Stimulated activated CD8-positive, alpha-beta memory T cell treated with anti-CD3 and anti-CD28 coated beads, Interleukin-2, amount 100 ng/mL, for 48 hours (primary cell): ENCODE measurements at regions not wholly inside any gene's neighbourhood (a gene's known extent, or its start where the extent isn't known, plus 50 kb on each side); places are given as distances from the start of the nearest gene placed in this dataset.
"Not testable (repeated sequence)": the region's sequence is repeated elsewhere in the genome, so short reads cannot be mapped to it uniquely, and the experiment has no call there.

Source experiments
- DNase-seq, 2 donors: peaks; one replicate each; pipeline ENCODE4 v3.0.0-alpha.2; 2020; ENCODE audit warnings: low read depth in 2 of 2

DNA sequence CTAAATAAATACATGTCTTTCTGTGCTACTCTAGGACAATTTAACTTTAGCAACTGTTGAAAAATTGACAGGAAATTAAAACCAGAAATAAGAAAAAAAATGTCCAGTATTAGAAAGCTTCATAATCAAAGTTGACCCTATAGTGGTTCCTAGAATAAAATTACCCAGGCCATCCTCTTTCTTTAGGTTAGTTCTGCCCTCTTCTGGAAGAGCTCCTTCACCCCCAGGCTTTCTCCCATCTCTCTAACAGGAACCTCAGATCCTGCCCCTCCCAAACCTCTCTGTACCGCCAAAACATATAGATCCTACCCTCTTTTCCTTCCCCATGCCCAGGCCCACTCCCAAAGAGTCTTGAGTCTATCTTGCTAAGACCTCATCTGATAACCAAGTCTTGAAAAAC is 159.4 kb upstream of the CDK1 start:
- no peak for DNase-seq

DNA sequence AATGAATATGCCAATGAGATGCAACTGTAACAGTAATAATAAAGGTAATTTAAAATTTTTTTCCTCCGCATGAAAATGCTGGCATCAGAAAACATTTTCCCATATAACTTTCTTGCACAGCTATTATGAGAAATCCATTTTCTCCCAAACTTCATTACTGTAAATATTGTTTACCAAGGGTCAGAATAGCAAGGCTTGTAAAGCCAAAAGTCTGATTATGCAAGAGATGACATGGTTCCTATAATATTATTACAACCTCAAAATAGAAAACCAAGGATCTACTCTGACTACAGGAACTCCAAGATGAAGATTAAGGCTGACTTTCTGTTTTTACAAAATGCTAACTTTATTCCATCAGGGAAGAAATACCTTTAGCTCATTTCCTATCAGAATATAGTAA is 162.7 kb upstream of the CDK1 start:
- DNase-seq = no peak

DNA sequence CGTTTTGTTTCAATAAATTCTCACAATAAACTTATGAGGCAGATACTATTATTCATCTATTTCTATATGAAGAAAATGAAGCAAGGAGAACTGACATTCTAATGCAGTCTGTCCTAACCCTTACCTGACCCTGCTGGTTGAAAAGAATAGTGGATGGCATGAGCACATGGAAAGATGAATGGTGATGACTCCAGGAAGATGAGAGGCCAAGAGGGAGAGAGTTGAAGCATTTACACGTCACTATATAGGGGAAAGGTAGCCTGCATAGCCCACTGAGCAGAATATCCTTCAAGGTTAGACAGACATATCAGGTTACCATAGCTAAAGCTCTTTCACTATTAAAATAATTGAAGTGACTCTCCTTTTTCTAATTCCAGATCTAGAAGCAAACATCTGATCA is 163.9 kb upstream of the CDK1 start:
- DNase-seq = no peak

DNA sequence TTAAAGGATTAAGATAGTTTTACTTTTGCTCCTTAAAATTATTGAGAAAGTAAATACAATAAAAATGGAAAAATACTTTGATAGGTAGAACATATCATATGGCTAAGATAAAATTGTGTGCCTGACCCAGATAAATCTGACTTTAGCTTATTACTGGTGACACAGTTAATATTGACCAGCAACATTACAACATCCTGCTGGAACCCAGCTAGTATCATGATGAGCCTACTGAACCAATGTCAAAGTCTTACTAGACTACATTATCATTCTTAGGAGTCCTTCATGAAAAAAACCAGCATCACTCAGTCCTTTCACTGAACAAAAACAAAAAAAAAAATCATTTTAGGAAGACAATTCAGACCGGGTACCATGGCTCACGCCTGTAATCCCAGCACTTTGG is 164.8 kb upstream of the CDK1 start:
- no peak for DNase-seq

DNA sequence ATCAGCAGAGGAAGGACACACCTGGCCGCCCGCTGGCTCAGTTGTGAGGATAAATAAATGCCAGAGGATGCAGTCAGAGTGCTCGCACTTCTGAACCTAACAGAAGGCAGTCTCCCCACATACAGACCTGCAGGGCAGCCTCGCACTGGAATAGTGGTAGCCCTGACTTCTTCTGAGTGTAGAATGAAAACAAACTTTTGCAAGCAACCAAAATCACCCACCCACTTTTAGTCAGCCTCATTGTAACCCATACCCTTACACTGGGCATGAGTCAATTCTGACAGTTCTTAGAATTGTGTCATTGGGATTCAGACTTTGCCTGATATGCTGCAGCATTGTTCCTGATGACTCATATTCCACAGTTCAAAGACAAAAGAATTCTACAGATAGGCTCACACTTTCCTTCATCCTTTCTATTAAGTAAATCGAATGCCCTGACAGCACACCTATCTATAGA is 167.0 kb upstream of the CDK1 start:
- DNase-seq = peak; percentile 1 to 2

DNA sequence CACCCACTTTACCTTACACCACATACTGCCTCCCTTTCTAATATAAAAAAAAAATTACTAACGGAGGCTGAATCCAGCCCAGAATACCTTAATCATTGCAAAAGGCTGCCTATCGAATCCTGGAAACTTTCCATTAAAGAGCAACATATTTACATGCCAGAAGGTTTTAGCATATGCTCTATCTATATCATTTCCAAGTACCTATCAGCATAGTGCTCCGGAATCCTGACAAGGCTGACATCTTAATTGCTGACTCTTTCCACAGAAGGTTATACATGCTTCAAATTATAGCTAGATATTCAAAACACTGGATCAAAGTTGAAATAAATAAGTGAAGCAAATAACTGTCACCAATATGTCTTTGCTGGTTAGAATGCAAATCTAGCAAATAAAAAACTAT is 170.9 kb upstream of the CDK1 start:
- no peak for DNase-seq

DNA sequence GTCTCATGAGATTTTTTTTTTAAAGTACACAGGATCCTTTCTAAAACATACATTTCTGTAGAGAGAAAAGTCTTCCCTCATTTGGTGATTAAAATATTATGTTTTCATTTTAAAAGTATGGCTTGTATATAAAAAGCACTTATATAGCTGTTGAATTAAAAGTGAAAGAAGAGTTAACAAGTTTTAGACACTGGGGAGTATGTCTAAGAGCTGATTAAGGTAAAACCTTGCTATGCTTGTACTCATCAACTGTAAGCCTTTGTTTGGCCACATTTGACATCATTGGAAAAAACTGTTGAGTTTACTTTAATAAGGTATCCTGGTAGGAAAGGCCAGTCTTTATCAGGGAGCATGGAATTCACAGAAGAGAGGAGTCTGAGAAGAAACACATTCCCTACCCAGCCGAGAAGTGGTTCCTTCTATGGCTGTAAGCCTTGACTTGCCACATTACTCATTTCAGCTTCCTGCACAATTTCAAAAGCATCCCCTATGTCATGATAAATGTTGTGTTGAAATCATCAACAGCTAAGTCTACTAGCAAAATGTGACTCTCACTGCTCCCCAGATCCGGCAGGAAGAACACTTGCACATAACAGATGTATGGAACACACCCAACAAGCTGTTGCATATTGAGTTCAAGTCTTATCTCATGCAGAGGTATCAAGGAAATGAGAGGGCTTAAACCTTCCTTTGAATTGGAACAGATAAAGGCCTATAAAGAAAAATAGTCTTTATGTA is 171.8 kb upstream of the CDK1 start:
- DNase-seq = no peak

DNA sequence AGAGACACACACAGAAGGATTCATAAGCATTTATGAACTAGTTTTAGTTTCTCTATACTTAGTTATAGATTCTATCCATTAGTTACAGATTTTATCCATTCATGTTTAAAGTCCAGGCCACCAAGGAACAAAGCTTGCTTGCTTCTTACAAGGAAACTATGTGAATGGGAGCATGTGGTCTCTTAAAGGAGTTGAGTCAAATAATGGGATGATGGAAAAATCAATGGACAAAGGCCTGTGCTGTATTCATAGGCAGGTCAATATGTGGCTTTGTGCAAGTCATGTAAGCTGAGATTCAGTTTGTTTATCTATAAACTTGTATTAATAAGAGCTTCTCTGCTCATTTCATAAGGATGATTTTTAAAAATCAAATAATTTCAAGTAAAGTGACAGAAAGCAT is 172.8 kb upstream of the CDK1 start:
- DNase-seq = no peak

DNA sequence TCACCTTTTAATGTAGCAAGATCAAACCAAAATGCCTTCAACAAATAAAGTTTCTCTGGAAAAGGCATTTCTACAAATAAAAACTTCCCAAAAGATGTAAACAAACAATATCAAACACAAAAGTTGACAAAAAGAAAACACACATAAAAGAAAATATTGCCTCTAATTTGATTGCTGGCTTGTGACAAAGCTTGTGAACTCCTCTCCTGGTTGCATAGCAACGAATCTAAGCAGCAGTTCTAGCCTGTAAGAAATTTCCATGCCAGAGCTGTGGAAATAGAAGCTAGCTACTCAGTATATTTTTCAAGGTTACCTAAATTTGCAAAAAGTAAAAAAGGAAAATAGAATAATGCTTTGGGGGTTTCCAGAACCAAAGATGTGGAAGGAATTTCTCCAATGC is 173.9 kb upstream of the CDK1 start:
- no peak for DNase-seq

DNA sequence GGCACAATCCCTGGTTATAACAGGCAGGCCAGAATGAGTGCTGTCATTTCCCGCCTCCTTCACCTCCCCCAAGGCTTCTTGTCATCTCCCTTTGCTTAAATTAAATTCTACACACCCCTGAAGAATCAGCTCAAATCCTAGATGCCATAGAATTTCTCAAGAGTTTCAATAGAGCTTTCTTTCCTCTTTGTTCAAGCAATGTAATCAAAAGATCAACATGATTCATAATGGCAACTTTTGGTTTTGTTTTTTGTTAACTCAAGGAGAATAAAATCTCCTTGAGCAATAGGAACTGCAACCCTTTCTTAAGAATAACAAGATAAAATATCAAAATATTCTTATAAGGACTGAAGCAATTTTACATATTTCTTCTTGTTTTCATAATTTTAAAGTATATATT is 180.8 kb upstream of the CDK1 start:
- no peak for DNase-seq

DNA sequence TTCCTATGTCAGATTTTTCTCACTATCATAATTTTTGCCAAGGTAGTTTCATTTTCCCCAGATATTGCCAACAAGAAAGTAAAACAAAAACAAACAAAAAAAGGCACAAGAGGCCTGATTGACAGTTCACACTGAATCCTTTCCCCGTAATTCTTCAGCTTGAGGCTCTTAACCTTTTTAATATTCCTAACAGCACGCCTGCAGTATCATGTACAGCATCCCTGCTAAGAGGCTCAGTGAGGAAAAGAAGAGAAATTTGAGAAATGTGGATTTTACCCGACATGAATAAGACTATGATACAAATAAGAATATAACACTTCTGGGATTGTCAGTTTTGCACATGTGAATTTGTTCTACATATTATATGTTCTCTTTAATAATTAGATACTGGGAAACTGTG is 182.4 kb upstream of the CDK1 start:
- DNase-seq = no peak

DNA sequence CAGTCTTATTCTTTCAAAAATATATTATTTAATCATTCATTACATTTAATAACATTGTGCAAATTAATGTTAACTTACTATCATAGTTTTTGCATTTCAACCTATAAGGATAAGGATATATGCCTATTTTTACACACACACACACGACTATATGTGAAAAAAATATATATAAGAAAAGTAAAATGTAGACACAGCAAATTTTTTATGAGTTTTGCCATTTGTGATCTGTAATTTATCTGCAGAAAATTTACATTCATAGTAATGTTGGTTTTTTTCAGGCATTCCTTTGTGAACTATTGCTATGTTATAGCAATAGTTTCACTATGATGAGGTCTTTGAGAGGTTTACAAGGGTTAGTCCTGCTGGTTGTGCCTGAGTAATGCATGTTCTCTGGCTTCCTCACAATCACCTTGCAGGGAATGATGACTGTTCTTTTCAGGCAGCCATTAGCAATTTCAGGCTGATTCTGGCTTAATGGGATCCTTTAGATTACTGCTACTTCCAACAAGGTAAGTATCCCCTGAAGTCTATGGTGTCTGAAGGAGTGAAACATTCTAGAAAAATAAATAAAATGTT is 183.7 kb upstream of the CDK1 start:
- DNase-seq = no peak

DNA sequence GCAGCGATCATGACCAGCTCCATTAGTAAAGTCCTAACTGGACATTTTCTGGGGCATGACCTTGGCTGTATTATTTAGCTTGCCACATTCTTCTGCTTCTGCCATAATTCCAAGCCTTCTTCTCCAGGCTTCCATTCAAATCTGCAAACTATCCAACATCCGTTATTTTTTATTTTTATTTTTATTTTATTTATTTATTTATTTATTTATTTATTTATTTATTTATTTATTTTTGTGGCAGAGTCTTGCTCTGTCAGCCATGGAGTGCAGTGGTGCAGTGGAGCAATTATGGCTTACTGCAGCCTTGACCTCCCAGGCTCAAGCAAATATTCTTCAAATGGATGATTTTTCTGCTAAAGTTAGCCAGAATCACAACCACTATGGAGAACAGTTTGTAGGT is 187.2 kb upstream of the CDK1 start:
- DNase-seq = no peak

DNA sequence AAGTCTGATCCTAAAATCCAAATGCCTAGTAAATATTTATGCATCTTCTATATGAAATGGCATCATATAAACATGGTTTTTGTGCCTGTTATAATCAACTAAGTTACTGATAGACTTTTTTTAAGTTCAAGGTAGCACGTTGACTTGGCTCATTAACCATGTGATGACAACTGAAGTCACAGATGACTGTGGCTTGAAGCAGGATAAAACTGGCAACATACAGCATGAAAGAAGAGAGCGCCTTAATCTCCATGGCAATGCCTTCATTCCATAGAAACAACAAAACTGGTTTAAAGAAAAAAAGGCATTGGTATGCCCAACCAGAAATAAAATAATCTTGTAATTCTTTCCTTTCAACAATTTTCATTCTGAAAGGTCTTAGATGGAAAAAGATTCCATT is 188.9 kb upstream of the CDK1 start:
- DNase-seq = no peak

DNA sequence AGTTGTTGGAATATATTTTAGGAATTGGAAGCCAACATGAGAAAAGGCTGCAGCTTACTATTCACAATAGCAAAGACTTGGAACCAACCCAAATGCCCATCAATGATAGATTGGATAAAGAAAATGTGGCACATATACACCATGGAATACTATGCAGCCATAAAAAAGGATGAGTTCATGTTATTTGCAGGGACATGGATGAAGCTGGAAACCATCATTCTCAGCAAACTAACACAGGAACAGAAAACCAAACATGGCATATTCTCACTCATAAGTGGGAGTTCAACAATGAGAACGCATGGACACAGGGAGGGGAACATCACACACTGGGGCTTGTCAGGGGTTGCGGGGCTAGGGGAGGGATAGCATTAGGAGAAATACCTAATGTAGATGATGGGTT is 192.1 kb upstream of the ANK3 start:
- not testable (repeated sequence) for DNase-seq

DNA sequence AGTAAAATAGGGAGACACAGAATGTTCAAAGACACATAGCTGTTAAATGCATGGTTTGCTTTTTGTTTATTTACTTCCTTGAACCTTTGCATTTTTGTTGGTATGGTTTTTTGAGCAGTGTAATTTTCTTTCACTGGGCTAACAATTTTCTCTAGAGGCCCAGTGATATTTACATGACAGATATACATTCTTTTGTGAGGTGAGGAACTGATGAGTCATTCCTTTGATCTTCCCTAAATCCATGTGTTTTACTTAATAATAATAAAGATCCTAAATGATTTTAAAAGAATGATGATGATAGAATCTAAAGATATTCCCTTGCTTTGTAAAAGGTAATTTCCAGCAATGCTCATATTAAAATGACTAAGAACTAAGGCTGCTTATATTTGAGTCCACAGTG is 188.5 kb upstream of the ANK3 start:
- DNase-seq = no peak

DNA sequence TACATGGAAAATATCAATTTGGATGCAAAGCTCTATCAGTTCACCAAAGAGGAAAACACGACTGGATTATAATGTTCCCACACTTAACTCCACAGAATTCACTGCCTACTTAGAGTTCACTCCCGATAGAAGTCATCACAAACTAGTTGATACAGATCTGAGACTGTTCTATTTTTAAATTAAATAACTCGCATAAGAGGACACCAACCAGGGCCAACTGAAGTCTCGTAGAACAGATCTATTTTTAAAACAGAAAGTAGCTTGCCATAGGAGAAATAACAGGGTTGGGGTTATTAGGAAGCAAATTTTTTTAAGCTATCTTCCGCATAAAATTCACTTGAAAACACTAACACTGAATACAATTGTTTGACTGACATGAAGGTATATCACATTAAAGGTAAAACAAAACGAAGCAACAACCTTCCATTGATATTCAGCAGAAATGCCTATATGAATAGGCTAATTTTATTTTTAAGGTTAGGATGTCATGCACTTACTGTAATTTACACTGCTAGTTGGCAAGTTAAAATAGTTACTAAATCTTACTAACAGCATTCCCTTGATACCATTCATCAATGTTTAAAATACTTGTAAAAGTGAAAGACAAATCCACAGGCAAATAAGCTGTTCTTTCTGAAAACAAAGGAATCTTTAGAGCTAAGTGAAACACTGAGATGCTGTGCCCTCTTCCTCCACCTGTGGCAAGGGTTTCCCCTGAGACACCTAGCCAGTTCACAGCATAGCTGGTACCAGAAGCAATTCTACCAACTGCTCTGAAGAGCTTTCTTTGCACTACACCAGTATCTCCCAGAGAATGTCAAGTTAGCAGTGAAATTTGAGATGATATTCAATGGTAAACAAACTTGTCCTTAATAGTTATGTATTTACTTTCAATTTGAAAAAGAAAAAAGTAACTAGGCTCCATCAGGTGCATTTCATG is 186.7 kb upstream of the ANK3 start:
- no peak for DNase-seq

DNA sequence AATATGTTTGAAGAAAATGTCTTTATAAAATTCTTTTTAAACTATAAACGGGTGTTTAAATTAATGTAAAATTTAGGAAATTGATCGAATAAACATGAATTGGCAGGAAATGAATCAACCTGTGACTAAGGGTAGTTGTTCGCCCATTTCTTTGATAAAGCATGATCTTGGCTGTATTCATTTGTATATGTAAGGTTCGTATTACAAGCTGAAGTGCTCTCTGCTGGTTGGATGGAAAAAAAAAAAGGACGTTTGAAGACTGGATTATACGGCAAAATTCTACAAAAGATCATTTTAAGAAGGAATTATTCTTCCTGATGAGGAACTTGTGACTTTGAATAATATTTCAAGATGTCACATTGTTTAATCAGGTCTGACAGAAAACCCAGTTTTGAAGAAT is 185.4 kb upstream of the ANK3 start:
- no peak for DNase-seq

DNA sequence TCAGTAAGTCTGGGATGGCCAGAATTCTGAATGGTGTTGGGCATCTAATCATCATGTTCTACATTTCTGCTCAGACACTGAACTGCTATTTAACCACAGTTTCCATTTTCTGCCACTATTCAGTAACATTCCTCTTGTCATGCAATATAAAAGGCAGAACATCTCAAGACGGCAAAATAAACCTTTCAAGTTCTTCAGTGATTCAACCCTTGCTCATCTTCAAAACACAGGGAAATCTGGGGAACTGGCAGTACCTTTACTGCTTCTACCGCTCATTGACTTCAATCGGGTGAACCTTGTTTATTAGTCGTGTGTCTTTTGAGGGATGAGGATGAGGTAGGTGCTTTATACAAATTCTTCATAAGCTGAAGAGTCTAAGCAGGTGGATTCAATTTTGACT is 184.7 kb upstream of the ANK3 start:
- DNase-seq = no peak

DNA sequence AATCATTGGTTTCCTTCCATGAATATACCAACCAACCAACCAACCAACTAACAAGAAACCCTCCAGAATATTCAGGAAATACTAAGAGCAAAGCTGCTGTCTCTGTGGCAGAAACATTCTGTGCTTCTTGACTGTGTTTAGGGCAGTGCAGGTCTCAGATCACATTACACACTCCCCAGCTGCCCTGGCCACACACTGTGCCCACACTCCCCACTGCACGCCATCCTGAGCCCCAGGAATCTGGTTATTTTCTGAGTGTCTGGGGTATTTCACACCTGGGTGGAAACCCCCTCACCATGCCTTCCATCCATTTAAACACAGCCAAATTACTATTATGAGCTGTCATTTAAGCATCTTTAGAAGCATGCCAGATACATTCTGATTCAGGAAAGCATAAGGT is 183.7 kb upstream of the ANK3 start:
- peak; percentile 18 to 49 for DNase-seq

DNA sequence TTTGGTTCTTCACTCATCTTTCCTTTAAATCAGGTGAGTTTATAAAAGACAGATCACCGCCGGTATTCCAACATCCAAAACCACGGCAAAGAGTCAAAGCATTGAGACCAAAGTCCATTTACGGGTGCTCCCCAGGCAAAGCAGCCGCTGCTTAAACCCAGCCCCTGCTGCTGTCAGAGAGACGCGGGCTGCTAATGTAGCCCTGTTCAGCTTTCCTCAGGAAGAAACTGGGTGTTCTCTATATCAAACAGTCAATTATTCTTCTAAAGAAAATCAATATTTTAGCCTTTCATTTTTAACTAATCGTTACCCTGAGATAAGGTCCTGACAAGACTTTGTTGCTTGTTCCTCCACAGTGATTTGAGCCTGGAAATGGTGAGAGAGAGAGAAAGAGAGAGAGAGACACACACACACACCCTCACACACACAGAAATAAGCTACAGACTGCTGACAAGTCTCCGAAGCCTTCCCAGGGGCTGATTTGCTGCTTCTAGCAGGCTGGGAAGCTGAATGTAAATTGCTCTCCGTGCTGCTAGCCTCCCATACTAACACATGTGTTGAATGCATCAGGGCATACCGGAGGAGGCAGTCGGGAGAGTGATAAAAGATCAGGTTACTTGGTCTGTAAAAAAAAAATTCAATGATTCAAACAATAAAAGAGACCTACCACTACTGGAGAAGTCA is 183.0 kb upstream of the ANK3 start:
- peak in 1 of 2 donors; percentile 6 for DNase-seq

DNA sequence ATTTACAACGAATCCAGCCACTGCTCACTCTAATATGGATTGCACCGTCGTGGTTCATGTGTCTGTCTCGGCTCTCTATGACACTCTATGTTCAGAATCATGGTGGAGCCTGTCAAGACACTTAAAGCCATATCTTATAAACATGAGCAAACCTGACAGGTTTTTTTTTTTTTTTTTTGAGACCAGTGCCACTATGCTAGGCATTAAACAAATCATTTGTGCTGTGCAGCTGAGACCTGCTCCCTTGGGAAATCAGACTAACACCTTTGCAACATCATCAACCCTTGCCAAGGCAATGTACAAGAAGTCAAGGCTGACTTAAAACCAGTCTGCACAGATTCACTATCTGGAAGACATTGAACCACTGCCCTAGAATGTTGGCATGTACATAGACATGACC is 181.2 kb upstream of the ANK3 start:
- DNase-seq = no peak
